NT2/D1 (cell line): ENCODE measurements at regions not wholly inside any gene's neighbourhood (a gene's known extent, or its start where the extent isn't known, plus 50 kb on each side); places are given as distances from the start of the nearest gene placed in this dataset.
"Not testable (repeated sequence)": the region's sequence is repeated elsewhere in the genome, so short reads cannot be mapped to it uniquely, and the experiment has no call there.

Experiments used
- SUZ12 ChIP-seq: IDR thresholded peaks from 2 replicates; pipeline ENCODE4 v1.6.1; 2011; ENCODE audit not compliant: insufficient read length, insufficient read depth; ENCODE audit errors: extremely low read depth
- ZNF274 ChIP-seq: IDR thresholded peaks from 2 replicates; pipeline ENCODE4 v1.6.1; 2011; ENCODE audit warnings: mild to moderate bottlenecking, low read depth, low read length

- not testable (repeated sequence) for TF ChIP-seq SUZ12, ZNF274
Measured at GRCh38 chr1:242912855-242913254, 342.2 kb downstream of the CEP170 start.
